A673 (cell line): ENCODE measurements at regions not wholly inside any gene's neighbourhood (a gene's known extent, or its start where the extent isn't known, plus 50 kb on each side); places are given as distances from the start of the nearest gene placed in this dataset.

Source experiments
- EZH2 ChIP-seq: fragments of 200-600 bp; sonication (generic); IDR thresholded peaks from 2 replicates; pipeline ENCODE4 v1.6.1; 2017; ENCODE audit warnings: borderline replicate concordance, low read depth, mild to moderate bottlenecking, mixed read lengths, antibody characterized with exemption, low read length; ENCODE audit not compliant: poor library complexity, severe bottlenecking
- TF ChIP-seq, protein P1 (sequence below): fragments of 300-800, 200-600 bp; sonication (generic); conservative IDR thresholded peaks from 2 replicates; pipeline ENCODE4 v1.5.1; 2017; ENCODE audit warnings: low read depth, mild to moderate bottlenecking, antibody characterized with exemption, low read length, moderate library complexity, mixed read lengths

- TF ChIP-seq, protein P1, sequence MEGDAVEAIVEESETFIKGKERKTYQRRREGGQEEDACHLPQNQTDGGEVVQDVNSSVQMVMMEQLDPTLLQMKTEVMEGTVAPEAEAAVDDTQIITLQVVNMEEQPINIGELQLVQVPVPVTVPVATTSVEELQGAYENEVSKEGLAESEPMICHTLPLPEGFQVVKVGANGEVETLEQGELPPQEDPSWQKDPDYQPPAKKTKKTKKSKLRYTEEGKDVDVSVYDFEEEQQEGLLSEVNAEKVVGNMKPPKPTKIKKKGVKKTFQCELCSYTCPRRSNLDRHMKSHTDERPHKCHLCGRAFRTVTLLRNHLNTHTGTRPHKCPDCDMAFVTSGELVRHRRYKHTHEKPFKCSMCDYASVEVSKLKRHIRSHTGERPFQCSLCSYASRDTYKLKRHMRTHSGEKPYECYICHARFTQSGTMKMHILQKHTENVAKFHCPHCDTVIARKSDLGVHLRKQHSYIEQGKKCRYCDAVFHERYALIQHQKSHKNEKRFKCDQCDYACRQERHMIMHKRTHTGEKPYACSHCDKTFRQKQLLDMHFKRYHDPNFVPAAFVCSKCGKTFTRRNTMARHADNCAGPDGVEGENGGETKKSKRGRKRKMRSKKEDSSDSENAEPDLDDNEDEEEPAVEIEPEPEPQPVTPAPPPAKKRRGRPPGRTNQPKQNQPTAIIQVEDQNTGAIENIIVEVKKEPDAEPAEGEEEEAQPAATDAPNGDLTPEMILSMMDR = no peak
- TF ChIP-seq EZH2 = no peak
Observed at GRCh38 chr1:173297798-173298391, 90.8 kb upstream of the TNFSF4 start.
